Right lobe of liver (tissue), 6 donors: ENCODE measurements at regions not wholly inside any gene's neighbourhood (a gene's known extent, or its start where the extent isn't known, plus 50 kb on each side); places are given as distances from the start of the nearest gene placed in this dataset.

Source experiments
- ATAC-seq, 4 donors: fragments of 200-7000 bp; cut with Tn5 transposase; one replicate each; pipeline ENCODE4 v1.9.1; 2020; ENCODE audit warnings: mild to moderate bottlenecking in 4 of 4, moderate library complexity in 4 of 4
- DNase-seq, 3 donors: peaks; one replicate each; pipeline ENCODE4 v3.0.0-alpha.2; 2020
- H3K27ac ChIP-seq, 3 donors: fragments of 200-600 bp; one replicate each; pipeline ENCODE4 v1.8.0; 2022
- H3K27me3 ChIP-seq, 2 donors: fragments of 200-600 bp; one replicate each; pipeline ENCODE4 v1.8.0; 2022
- H3K36me3 ChIP-seq, 4 donors: fragments of 200-600 bp; sonication (generic) in 1 of 4; one replicate each; pipeline versions ENCODE4 v1.5.1 to v1.8.0; 2017 to 2022; ENCODE audit warnings: control low read depth in 1 of 4
- H3K4me1 ChIP-seq, 4 donors: fragments of 200-600 bp; sonication (generic) in 1 of 4; one replicate each; pipeline versions ENCODE4 v1.5.1 to v1.8.0; 2017 to 2022; ENCODE audit warnings: control low read depth in 1 of 4
- H3K4me3 ChIP-seq, 3 donors: fragments of 200-600 bp; one replicate each; pipeline ENCODE4 v1.8.0; 2022
- H3K9me3 ChIP-seq, 4 donors: fragments of 200-600 bp; sonication (generic) in 1 of 4; one replicate each; pipeline versions ENCODE4 v1.5.1 to v1.8.0; 2017 to 2022; ENCODE audit warnings: control low read depth in 1 of 4
- POLR2A ChIP-seq: fragments of 450-650 bp; IDR thresholded peaks from one replicate; pipeline ENCODE4 v1.6.1; 2017; ENCODE audit warnings: antibody characterized with exemption, mild to moderate bottlenecking
- WGBS: methylation state at CpG from one replicate; pipeline ENCODE4 v1.1.6; 2018; ENCODE audit warnings: low coverage, low lambda C conversion rate; ENCODE audit not compliant: insufficient coverage; ENCODE audit errors: missing lambda C conversion rate; 5-methylcytosine and 5-hydroxymethylcytosine counted together
- intact Hi-C, 2 donors: fragments of 100-400 bp; cut with DNase I; formaldehyde crosslinking; loops; one replicate each; pipeline versions ENCODE4 v1.11.2 to v1.14.1; 2022
- TF ChIP-seq, protein P1 (sequence below), 4 donors: fragments of 200-600 bp in 3 of 4; fragments of 450-650 bp in 1 of 4; IDR thresholded peaks; one replicate each; pipeline versions ENCODE4 v1.5.1 to v1.8.0; 2016 to 2022; ENCODE audit warnings: antibody characterized with exemption in 4 of 4, mild to moderate bottlenecking in 2 of 4
- donor health status: DM: no; HTN: yes; CAD: no.
- donor health status: DM: no; HTN: no; CAD: no.
- donor health status: DM: no; HTN: no; CAD: no.
- donor health status: DM: no; HTN: yes; CAD: no.
- donor health status: DM: no; HTN: yes; CAD: no.

DNA sequence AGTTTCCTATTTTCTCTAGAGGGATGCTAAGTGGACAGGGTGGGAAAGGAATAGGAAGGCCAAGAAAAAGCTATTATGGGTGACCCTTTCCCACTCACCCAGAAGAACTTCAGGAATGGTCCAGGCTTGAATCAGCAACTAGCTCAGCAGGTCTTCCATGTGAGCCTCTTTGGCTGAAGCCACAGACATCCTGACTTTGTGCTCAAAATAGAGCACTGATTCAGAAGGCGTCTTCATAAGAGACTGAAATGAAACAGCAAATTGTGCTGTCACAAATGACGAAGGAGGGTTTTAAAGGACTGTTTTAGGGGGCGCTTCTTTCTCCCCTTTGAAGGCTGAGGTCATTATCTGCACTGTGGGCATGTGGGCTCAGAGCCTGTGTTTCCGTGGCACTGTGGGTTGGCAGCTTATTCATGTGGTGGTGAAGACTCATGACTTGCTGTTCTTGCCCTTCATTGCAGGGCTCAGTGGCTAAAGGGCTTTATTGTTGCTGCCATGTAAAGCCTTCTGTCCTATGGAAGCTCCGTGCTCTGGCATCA is 65.8 kb upstream of the NFIL3 start:
- no peaks in the 10 kb centered on the region for H3K4me1 ChIP-seq
- 44% methylated on average over 4 of the region's 5 CpGs for WGBS
- intact Hi-C loops = no loop called here
- H3K9me3 ChIP-seq = no peaks in the 10 kb centered on the region
- no peaks in the 10 kb centered on the region for H3K27me3 ChIP-seq
- H3K27ac ChIP-seq = no peak overlapping the region
- no peak for DNase-seq
- no peak for ATAC-seq
- H3K36me3 ChIP-seq = no peaks in the 10 kb centered on the region
- TF ChIP-seq POLR2A = no peak
- TF ChIP-seq, protein P1, sequence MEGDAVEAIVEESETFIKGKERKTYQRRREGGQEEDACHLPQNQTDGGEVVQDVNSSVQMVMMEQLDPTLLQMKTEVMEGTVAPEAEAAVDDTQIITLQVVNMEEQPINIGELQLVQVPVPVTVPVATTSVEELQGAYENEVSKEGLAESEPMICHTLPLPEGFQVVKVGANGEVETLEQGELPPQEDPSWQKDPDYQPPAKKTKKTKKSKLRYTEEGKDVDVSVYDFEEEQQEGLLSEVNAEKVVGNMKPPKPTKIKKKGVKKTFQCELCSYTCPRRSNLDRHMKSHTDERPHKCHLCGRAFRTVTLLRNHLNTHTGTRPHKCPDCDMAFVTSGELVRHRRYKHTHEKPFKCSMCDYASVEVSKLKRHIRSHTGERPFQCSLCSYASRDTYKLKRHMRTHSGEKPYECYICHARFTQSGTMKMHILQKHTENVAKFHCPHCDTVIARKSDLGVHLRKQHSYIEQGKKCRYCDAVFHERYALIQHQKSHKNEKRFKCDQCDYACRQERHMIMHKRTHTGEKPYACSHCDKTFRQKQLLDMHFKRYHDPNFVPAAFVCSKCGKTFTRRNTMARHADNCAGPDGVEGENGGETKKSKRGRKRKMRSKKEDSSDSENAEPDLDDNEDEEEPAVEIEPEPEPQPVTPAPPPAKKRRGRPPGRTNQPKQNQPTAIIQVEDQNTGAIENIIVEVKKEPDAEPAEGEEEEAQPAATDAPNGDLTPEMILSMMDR (IDR thresholded peaks at IDR 0.05) = no peak
- H3K4me3 ChIP-seq = no peak overlapping the region

DNA sequence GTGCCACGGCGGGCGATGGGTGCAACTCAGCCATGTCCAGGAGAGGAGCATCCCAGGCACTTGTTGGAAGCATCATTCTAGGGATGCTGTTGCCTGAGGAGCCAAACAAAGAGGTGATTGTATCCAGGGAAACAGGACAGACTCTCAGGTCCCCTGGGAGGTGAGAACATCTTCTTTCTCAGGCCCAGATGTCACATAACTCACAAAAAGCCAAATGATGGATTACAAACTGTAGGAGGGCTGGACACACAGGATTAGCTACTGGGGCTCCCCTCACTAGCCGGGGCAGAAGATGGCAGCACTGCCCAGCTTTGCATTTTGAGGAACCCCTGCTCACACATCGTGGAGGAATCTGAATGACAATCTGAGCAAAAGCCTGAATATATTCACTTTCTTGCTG is 64.7 kb upstream of the NFIL3 start:
- H3K4me1 ChIP-seq = no peaks in the 10 kb centered on the region
- no peaks in the 10 kb centered on the region for H3K9me3 ChIP-seq
- no peak overlapping the region for H3K4me3 ChIP-seq
- 33% methylated on average over 2 of the region's 5 CpGs for WGBS
- ATAC-seq (no peak), DNase-seq (no peak)
- intact Hi-C loops = no loop called here
- no peaks in the 10 kb centered on the region for H3K36me3 ChIP-seq
- TF ChIP-seq, protein P1 (IDR thresholded peaks at IDR 0.05) = no peak
- no peak for TF ChIP-seq POLR2A
- no peak overlapping the region for H3K27ac ChIP-seq
- H3K27me3 ChIP-seq = no peaks in the 10 kb centered on the region

DNA sequence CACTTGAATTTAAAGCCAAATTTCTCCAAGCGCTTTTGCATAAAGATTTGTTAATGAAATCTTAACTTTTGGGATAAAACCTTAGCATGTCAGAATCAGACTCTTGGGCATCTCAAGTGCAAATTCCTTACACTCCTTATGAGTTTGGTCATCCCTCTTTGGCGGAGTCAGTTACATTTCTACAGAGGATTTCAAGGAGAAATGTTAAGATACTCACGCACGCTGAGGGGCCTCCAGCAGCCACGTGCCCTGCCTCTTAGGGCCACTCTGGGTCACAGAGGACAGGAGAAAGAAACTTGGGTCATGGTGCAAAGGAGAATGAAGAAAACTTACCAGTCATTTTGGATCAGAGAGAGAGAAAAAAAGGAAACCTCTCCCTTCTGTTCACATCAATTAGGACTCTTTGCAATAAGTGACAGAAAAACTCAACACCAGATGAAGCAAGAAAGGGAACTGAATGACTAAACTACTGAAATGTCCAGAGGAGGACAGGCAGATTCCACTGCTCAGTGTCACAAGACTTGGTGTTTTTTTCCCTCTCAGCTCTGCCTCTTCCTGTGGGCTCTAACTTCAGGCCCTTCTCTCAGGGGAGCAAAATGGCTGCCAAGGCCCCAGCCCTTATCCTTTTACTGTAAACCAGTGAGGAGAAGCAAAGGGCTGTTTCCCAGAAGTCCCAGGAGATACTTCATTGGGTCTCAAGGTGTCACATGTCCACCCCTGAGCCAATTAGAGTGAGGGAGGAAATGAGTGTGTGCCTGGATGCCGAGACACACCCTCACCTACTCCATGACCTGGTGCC is 63.3 kb upstream of the NFIL3 start:
- WGBS = 63% methylated on average over 6 of the region's 6 CpGs
- intact Hi-C loops = no loop called here
- H3K27me3 ChIP-seq = no peaks in the 10 kb centered on the region
- no peak for ATAC-seq
- H3K4me1 ChIP-seq = no peaks in the 10 kb centered on the region
- no peak overlapping the region for H3K27ac ChIP-seq
- no peak for TF ChIP-seq POLR2A
- TF ChIP-seq, protein P1 (IDR thresholded peaks at IDR 0.05) = no peak
- H3K36me3 ChIP-seq = no peaks in the 10 kb centered on the region
- H3K9me3 ChIP-seq = no peaks in the 10 kb centered on the region
- no peak for DNase-seq
- H3K4me3 ChIP-seq = no peak overlapping the region

DNA sequence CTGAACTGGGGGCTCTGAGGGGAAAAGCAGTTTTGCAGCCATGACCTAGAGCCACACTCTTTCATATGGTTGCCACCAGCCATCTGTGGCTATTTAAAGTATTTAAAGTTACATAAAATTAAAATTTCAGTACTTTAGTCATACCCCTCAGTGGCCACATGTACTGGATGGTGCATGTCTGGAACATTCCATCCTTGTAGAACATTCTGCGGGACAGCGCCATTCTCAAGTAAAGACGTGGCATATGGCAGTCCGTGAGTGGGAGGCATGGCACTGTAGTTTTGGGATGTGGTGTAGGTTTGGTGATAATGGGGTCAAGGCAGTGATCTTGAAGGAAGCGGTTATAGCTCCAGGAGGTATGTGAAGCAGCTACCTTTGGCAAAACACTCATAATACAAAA is 61.4 kb upstream of the NFIL3 start:
- Histone ChIP-seq H3K4me3 (no peak overlapping the region), H3K9me3 (no peaks in the 10 kb centered on the region), H3K4me1 (no peaks in the 10 kb centered on the region), H3K27me3 (no peaks in the 10 kb centered on the region), H3K36me3 (no peaks in the 10 kb centered on the region), H3K27ac (no peak overlapping the region)
- WGBS = 90% methylated on average over 5 of the region's 5 CpGs
- intact Hi-C loops = no loop called here
- TF ChIP-seq, protein P1 (IDR thresholded peaks at IDR 0.05) = no peak
- no peak for TF ChIP-seq POLR2A
- ATAC-seq = no peak
- no peak for DNase-seq
